Activated CD8-positive, alpha-beta memory T cell treated with anti-CD3 and anti-CD28 coated beads, Interleukin-2, amount 50 U/mL, for 4 hours (primary cell): ENCODE measurements at regions not wholly inside any gene's neighbourhood (a gene's known extent, or its start where the extent isn't known, plus 50 kb on each side); places are given as distances from the start of the nearest gene placed in this dataset.

Experiments
- DNase-seq: peaks from one replicate; pipeline ENCODE4 v3.0.0-alpha.2; 2020

DNA sequence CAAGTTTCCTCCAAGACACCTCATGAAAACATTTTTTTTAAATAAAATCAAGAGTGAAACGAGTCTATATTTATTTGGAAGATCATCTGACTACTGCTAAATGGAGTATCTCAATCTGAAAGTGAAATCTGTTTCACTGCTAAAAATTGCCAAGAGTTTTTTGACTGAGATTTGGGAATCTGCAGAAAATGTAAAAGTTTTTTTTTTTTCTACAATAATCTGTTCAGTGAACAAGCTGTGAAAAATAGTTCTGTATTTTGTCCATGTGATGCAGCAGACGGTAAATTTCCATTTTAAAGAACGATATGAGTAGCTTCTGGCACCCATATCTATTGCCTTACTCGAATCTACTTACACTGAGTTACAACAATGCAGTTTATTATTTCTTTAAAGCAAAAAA, 519.7 kb downstream of the PLCL1 start:
- DNase-seq: no peak

GRCh38 chr2:198322275-198322674, 517.9 kb downstream of the PLCL1 start:
- no peak for DNase-seq

DNA sequence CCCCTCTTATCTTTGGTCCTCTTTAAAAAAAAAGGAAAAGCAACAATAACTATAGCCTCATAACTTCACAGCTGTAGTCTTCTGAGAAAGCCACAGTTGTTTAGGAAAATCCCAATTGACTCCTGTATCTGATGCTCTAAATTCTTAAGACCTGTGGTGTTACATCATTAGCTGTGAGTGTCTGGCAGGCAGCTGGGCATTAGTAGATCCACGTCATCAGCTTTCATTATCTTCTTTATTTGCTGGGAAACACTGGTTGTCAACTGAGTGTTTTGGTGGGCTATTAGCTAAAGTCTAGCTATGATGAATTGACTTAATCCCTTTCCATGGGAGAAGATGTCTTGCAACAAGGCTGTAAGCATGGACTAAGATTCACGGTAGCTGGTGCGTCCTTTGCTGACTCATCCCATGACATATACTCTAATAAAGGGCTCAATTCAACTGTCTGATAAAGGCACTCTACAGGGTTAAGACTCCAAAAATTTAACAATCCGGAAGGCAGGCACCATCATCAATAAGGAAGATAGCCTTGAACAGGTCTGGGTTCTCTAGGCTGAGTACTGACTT, 517.2 kb downstream of the PLCL1 start:
- DNase-seq: no peak

DNA sequence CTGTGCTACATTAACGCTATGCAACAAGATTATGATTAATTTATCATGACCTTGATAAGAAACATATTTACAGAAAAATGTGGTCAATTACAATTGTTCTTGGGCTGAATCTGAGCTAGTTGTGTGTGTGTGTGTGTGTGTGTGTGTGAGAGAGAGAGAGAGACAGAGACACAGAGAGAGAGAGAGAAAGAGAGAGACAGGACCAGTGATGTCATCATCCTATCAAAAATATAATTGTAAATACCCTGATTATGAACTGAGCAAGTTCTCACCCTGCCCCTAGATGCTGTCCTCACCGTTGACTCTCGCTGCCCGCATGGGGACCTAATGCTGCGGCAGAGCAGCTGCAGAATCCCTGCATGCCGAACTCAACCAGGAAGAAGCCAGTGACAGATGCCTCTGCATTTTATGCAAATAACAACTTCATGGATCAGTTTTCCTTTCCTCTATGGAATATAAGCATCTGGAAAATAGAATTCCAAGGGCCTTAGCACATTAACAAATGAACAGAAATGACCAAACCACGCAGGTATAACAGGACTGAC, 512.5 kb downstream of the PLCL1 start:
- DNase-seq: no peak

- no peak for DNase-seq
Measured at GRCh38 chr2:198315791-198316630, 511.6 kb downstream of the PLCL1 start.

GRCh38 chr2:198314559-198315153, 510.3 kb downstream of the PLCL1 start:
- no peak for DNase-seq

DNA sequence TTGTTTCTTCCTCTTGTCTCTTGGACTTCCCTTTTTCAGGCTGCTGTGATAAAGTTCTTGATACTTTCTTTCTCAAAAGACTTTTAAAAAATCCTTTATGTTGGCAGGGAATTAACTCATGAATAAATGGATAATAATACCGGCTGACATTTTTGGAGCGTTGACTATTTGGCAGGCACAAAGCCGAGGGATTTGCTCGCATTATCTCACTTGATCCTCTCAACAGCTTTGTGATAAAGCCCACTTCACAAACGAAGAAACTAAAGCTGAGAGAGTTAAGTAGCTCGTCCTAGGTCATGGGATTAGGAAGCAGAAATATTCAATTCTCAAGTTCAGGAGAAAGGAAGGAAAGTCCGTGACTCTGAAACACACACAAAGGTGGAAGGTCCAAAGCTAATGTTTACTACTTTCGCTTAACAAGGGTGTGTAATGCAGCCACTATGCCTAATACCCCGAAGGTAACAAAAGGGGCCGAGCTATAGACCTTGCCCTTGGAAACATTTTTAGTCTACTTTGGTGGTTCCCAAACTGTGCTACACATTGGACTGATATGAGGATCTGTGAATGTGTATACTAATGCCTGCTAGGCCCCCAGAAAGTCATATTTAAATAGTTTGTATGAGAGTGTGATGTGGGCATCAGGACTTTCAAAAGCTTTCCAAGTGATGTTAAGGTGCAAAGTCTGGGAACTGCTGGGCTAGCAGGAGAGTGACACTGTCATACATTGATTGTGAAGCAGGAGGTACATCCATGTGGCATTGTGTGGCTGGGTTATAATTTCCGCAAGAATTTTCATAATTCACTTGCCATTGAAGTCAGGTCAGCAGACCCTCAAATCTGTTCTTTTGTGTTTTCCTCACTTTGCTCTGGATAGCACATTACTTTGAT, 508.4 kb downstream of the PLCL1 start:
- DNase-seq: no peak

DNA sequence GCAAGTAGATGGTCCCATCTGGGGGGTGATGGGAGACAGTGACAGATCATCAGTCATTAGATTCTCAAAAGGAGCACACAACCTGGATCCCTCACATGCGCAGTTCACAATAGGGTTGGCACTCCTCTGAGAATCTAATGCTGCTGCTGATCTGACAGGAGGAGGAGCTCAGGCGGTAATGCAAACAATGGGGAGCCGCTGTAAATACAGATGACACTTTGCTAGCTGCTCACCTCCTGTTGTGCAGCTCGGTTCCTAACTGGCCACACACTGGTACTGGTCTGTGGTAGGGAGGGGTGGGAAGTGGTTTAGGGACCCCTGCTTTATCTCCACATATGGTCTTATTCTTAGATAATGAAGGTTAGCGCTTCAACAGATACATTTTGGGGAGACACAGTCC, 506.6 kb downstream of the PLCL1 start:
- no peak for DNase-seq

- DNase-seq: peak; percentile 45
Measured at GRCh38 chr2:198309673-198310280, 505.4 kb downstream of the PLCL1 start.

DNA sequence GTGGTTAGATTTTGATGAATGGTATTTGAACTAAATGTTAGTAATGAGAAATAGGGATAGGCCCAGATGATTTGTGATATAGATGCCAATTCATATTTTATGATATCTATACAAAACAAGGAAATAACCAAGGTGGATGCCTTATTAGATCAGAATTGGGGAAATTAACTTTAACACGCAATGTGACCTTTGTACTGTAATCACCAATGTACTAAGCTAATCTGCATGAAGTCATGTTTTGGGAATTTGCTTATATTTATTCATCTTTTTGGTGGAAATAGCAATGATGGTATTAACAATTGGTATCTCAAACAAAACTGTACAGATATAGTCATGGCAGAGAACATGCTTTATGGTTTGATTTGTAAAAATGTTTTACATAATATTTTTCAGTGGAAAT, 504.7 kb downstream of the PLCL1 start:
- no peak for DNase-seq

- no peak for DNase-seq
Measured at GRCh38 chr2:198308368-198308767, 504.0 kb downstream of the PLCL1 start.

GRCh38 chr2:198307093-198307492, 502.7 kb downstream of the PLCL1 start:
- no peak for DNase-seq

- DNase-seq: no peak
Measured at GRCh38 chr2:198304859-198305258, 500.5 kb downstream of the PLCL1 start.

GRCh38 chr2:198297350-198297749, 493.0 kb downstream of the PLCL1 start:
- DNase-seq: no peak

DNA sequence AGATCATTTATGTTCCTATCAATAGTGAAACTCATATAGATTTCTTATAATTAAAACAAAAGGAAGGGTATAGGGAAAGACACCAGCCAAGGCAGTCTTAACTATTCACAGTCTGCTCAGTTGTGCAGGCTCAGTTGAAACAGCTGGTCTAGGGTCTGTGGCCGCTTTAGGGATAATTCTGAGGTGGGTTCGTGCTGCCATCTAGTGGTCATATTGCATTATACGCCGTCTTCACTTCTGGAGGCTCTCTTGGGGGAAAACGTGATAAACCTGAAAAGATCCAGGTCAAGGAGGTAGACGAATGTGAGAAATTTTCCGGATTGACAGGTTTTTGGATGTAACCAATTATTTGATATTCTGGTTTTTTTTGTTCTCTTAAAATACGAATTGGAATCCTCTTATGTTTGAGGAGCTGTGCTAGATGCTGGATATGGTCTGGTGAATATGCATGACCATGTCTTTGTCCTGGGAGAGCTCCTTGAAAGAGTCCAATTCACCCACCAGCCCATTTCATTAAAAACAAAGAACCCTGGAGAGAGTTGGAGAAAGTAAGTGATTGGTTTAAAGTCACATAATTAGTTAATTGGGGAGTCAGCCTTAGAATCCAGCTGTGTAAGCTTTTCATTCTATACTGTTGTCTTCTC, 492.4 kb downstream of the PLCL1 start:
- peak; percentile 52 for DNase-seq

DNA sequence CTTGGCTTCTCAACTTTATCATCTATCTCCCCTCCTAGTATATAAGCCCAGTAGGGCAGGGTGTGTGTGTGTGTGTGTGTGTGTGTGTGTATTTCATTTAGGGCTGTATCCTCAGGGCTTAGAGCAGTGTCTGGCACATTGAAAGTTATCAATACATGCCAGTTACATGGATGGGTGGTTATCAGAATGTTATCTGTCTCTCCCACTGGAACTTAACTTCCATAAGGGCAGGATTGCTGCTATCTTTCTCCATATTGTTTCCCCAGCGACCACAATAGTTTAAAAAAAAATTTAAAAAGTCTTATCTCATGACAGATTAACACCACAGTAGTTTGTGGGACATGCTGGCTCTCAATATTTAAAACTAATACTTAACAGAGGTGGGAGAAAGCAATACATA, 488.9 kb downstream of the PLCL1 start:
- DNase-seq: no peak

- no peak for DNase-seq
Measured at GRCh38 chr2:198289811-198290210, 485.4 kb downstream of the PLCL1 start.

DNA sequence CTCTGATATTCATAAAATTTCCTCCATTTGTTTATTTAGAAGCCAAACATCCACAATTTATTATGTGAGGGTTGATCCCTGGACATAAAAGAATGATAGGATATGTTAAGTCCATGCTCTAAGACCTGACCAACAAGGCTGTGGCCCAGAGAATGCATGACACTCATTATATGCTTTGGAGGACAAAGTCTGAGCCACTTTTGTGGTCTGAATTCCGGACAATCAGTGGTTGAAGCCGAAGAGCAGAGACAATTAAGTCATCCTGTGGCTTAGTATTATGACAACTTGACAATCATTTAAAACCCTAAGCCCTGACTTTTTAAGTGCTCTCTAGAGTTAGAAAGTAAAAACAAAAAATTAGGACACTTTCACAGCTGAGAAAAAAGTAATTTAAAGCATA, 483.3 kb downstream of the PLCL1 start:
- DNase-seq: no peak

DNA sequence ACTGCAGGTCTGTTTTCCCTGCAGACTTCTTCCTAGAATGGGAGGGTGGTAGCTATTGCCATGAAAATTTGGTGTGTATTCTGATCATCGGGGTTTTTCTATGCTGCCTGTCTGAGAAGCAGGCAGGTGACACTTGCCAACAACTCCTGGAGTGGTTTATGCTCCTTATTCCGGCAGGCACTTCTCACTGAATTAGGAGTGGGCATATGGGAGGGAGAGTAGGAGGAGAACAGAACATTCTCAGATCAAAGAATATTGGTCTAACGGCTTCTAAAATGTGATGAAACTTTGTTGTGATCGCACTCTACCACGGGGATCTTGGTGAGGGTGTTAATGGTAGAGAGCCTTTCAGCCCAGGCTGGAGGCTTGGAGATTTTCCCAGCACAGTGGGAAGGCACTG, 480.8 kb downstream of the PLCL1 start:
- DNase-seq: no peak

DNA sequence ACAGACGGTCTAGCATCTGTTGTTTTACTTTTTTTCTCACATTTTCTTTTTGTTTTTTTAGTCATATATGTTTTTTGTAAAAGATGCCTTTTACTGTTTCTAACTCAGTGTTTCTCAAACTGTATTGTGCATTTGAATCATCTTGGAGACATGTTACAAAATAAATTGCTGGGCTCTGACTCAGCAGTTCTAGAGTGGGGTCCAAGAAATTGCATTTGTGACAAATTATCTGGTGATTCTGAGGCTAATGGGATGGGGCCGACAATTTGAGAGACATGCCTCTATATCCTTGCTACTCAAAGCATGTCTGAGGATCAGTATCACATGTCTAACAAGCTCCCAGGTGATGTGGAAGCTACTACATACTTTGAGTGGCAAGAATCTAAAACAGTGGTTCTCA, 478.8 kb downstream of the PLCL1 start:
- DNase-seq: no peak

GRCh38 chr2:198282061-198282460, 477.7 kb downstream of the PLCL1 start:
- no peak for DNase-seq

DNA sequence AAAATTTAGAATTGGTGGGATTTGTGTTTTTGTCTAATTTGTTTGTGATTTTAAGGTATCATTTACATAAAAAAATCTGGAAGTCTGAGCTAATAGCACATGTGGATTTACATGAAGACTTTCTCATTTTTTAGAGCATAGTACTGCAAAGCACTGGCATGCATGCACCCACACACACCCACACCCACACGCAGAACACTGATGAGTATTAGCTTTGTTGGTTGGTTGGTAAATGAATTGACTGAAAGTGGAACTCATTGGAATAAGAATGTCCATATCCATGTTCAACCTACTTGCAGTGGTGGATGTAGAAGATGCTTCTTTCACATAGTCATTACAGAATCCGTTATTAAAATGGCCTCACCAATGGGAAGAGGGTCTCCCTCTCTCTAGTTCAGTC, 475.8 kb downstream of the PLCL1 start:
- DNase-seq: no peak
